ENCODE measurements at regions not wholly inside any gene's neighbourhood (a gene's known extent, or its start where the extent isn't known, plus 50 kb on each side); places are given as distances from the start of the nearest gene placed in this dataset.

- BruUV-seq (replicated peaks) = no TSS peak
- Histone ChIP-seq H3K9ac (replicated peaks; ENCODE audit: extremely low read depth, insufficient read depth, low read length) (no peak overlapping the region), H4K20me1 (replicated peaks; ENCODE audit: control insufficient read depth, extremely low read depth, insufficient read depth, low read length) (no peaks in the 10 kb centered on the region), H3K9me3 (replicated peaks; ENCODE audit: control insufficient read depth, insufficient read depth, low read length) (no peaks in the 10 kb centered on the region), H3K27me3 (ENCODE audit: control insufficient read depth in 2 of 2, insufficient read depth in 2 of 2, low read length in 2 of 2) (peaks cover 3 to 4% of the 10 kb centered on the region in 2 experiments), H3K36me3 (ENCODE audit: control insufficient read depth in 2 of 2, extremely low read depth in 1 of 2, insufficient read depth in 2 of 2, low read length in 2 of 2) (no peaks in the 10 kb centered on the region), H2AFZ (ENCODE audit: low read depth, low read length) (no peak overlapping the region), H3K9me1 (replicated peaks; ENCODE audit: control insufficient read depth, extremely low read depth, insufficient read depth, low read length) (no peaks in the 10 kb centered on the region), H3K27ac (ENCODE audit: insufficient read depth, low read depth, low read length) (no peak overlapping the region), H3K4me1 (ENCODE audit: control insufficient read depth, extremely low read depth, insufficient read depth, low read length) (no peaks in the 10 kb centered on the region), H3K4me2 (ENCODE audit: insufficient read depth, low read length) (no peak overlapping the region), H3K79me2 (ENCODE audit: control insufficient read depth, insufficient read depth, low read length) (no peaks in the 10 kb centered on the region), H3K4me3 (replicated peaks in 1 of 3; ENCODE audit: insufficient read depth in 1 of 3, low read depth in 1 of 3, low read length in 3 of 3) (no peak overlapping the region)
- POLR2A ChIA-PET = no interaction called here
- intact Hi-C loops (cut with micrococcal nuclease) (no loop called here), dilution Hi-C loops (cut with MboI; ENCODE audit: extremely low pct_ligation_motif_present, low sequenced_read_pairs) (no loop called here)
- no peak for TF ChIP-seq FOS (IDR thresholded peaks at IDR 0.05; ENCODE audit: borderline replicate concordance, insufficient read depth, low read length)
- TF ChIP-seq CTCF (IDR thresholded peaks at IDR 0.05; ENCODE audit: extremely low read depth in 1 of 2, insufficient read depth in 1 of 2, low read depth in 1 of 2, low read length in 2 of 2) = no peak
- DNase-seq (ENCODE audit: low read depth, low spot score) (no peak), FAIRE-seq (no peak)
- CTCF ChIA-PET = no interaction called here
Observed at GRCh38 chr6:40953486-40953885, 85.5 kb downstream of the UNC5CL start.

DNA sequence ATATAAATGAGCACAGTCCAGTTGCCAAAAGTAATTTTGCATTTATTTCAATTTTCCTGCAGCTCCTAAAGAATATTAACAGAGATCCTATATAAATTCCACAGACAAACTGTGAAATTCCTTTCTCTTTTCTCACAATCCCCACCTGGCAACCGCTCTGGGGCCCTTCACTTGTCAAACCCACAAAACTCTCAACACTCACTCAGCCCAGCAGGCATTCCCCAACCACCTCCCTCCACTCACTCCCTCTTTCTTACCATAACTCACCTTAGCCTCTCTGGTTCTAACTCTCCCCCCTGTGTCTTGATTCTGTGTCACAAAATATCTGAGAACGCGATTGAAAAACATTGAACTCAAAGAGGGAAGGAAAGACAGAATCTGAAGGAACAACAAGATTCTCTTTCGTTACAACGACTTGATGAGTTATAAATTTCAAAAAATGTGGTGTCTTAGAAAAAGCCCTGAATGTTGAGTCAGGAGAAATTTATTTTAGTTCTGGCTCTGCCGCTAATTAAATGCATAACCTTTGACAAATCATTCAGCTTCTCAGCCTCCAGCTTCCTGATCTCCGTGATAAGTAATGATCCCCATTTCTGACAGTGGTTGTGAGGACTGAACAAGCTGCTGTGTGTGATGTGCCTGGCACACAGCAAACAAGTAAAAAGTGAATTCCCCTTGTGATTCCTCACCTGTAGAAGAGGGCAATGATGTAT is 87.9 kb downstream of the UNC5CL start:
- Histone ChIP-seq H2AFZ (ENCODE audit: low read depth, low read length) (peak overlapping the region; percentile 50), H4K20me1 (replicated peaks; ENCODE audit: control insufficient read depth, extremely low read depth, insufficient read depth, low read length) (no peaks in the 10 kb centered on the region), H3K36me3 (ENCODE audit: control insufficient read depth in 2 of 2, extremely low read depth in 1 of 2, insufficient read depth in 2 of 2, low read length in 2 of 2) (no peaks in the 10 kb centered on the region), H3K79me2 (ENCODE audit: control insufficient read depth, insufficient read depth, low read length) (no peaks in the 10 kb centered on the region), H3K27me3 (ENCODE audit: control insufficient read depth in 2 of 2, insufficient read depth in 2 of 2, low read length in 2 of 2) (peaks cover 2 to 4% of the 10 kb centered on the region in 2 experiments), H3K9ac (replicated peaks; ENCODE audit: extremely low read depth, insufficient read depth, low read length) (no peak overlapping the region), H3K4me3 (replicated peaks in 1 of 3; ENCODE audit: insufficient read depth in 1 of 3, low read depth in 1 of 3, low read length in 3 of 3) (no peak overlapping the region), H3K9me3 (replicated peaks; ENCODE audit: control insufficient read depth, insufficient read depth, low read length) (no peaks in the 10 kb centered on the region), H3K27ac (ENCODE audit: insufficient read depth, low read depth, low read length) (no peak overlapping the region), H3K9me1 (replicated peaks; ENCODE audit: control insufficient read depth, extremely low read depth, insufficient read depth, low read length) (no peaks in the 10 kb centered on the region), H3K4me1 (ENCODE audit: control insufficient read depth, extremely low read depth, insufficient read depth, low read length) (peaks cover 6% of the 10 kb centered on the region), H3K4me2 (ENCODE audit: insufficient read depth, low read length) (no peak overlapping the region)
- no TSS peak for BruUV-seq (replicated peaks)
- ChIA-PET CTCF (interaction anchor here (1.5 kb wide), 3 partner anchors 15 to 45 kb away, joined by 3 to 5 read pairs (median 3); no protein-coding TSS in a partner anchor), POLR2A (no interaction called here)
- intact Hi-C loops (cut with micrococcal nuclease) = no loop called here
- TF ChIP-seq POLR2AphosphoS5 (IDR thresholded peaks at IDR 0.05; ENCODE audit: insufficient read depth, low read depth, low read length) = no peak
- peak; percentile 65 for TF ChIP-seq GATA2 (IDR thresholded peaks at IDR 0.05; ENCODE audit: insufficient read depth, insufficient read length, low read depth, low read length)
- DNase-seq (ENCODE audit: low read depth, low spot score) (peak; percentile 15), FAIRE-seq (peak; percentile 55)
- dilution Hi-C loops (cut with MboI; ENCODE audit: extremely low pct_ligation_motif_present, low sequenced_read_pairs) = no loop called here
